ENCODE measurements at regions not wholly inside any gene's neighbourhood (a gene's known extent, or its start where the extent isn't known, plus 50 kb on each side); places are given as distances from the start of the nearest gene placed in this dataset.

DNA sequence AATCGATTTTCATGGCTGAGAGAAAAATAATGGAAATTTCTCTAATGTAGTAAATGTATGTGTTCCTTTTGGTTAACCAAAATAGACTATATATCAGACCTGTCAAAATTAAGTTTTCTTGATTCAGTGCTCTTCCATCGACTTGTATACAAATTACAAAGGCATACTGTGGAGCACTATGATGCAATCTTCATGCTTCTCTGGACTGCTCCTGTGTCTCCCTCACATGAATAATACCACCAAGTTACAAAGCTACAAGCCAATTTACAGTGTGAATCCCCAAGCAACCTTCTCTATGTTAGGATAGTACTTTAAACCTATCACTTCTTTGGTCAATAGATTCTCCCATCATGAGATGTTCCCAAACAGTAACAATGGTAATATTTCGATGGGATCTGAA, 577.9 kb downstream of the PPARGC1A start:
- no peak for DNase-seq (ENCODE audit: low spot score)
- H3K27ac ChIP-seq = no peak overlapping the region
- ChIA-PET CTCF (no interaction called here), POLR2A (ENCODE audit: low non-redundant PET) (no interaction called here)
- TF ChIP-seq, protein P1, sequence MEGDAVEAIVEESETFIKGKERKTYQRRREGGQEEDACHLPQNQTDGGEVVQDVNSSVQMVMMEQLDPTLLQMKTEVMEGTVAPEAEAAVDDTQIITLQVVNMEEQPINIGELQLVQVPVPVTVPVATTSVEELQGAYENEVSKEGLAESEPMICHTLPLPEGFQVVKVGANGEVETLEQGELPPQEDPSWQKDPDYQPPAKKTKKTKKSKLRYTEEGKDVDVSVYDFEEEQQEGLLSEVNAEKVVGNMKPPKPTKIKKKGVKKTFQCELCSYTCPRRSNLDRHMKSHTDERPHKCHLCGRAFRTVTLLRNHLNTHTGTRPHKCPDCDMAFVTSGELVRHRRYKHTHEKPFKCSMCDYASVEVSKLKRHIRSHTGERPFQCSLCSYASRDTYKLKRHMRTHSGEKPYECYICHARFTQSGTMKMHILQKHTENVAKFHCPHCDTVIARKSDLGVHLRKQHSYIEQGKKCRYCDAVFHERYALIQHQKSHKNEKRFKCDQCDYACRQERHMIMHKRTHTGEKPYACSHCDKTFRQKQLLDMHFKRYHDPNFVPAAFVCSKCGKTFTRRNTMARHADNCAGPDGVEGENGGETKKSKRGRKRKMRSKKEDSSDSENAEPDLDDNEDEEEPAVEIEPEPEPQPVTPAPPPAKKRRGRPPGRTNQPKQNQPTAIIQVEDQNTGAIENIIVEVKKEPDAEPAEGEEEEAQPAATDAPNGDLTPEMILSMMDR (conservative IDR thresholded peaks at IDR 0.05; ENCODE audit: low read depth) = no peak

DNA sequence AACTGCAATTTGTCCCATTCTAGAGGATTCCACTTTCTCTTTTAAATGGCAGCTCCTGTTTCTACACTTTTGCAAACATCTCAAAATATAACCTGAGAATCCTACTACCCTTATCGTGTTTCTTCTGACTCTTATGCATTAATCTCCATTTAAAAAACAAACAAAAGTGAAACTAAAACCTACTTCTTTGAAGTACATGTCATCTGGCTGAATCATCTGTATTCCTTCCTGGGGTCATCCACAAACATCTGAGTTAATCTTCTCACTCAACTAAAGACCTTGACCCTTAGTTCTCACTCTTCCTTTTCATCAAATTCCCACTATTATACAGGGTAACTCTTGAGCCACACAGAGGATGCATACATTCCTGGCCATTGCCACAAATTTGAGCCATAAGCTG, 584.8 kb downstream of the PPARGC1A start:
- no peak for DNase-seq (ENCODE audit: low spot score)
- TF ChIP-seq, protein P1 (conservative IDR thresholded peaks at IDR 0.05; ENCODE audit: low read depth) = no peak
- POLR2A ChIA-PET (ENCODE audit: low non-redundant PET) = no interaction called here
- CTCF ChIA-PET = no interaction called here
- no peak overlapping the region for H3K27ac ChIP-seq

DNA sequence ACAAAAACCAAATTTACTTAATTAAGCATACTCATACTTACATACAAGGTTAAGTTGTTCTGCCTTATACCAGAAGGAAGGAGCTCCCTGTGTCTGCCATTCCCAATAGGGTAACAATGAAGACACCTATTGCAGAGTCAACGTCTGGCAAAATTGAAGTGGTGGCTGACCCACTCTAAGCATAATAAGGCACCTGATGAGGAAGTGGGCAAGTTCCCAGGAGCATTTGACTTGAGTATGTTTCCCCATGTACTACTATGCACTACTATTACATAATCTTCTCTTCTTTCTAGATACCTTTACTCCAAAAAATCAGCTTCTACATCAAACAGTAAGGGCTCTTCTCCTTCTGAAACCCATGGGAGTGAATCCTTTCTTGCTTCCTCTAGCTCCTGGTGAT, 591.5 kb downstream of the PPARGC1A start:
- TF ChIP-seq, protein P1 (conservative IDR thresholded peaks at IDR 0.05; ENCODE audit: low read depth) = no peak
- no peak overlapping the region for H3K27ac ChIP-seq
- CTCF ChIA-PET = interaction anchor here (0.7 kb wide), 1 partner anchor 13 kb away, joined by 3 read pairs; no protein-coding TSS in a partner anchor
- DNase-seq (ENCODE audit: low spot score) = no peak
- POLR2A ChIA-PET (ENCODE audit: low non-redundant PET) = no interaction called here

DNA sequence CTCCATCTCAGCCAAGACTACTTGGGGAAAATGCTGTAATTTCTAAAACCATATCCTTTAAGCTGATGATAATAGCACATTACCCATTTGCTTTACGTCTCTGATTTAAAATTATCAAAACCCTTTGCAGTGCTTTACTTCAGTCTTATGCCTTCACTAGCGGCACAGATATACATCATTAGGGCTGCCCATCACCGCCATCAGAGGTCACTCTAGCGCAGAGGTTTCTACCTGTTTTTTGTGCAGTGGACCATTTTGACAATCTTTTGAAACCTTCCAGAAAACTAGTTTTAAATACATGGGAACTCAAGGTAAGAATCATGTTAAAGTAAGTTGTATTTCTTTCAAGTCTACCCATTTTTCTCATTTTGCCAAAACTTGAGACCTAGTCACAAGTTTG, 592.5 kb downstream of the PPARGC1A start:
- ChIA-PET POLR2A (ENCODE audit: low non-redundant PET) (no interaction called here), CTCF (no interaction called here)
- DNase-seq (ENCODE audit: low spot score) = no peak
- TF ChIP-seq, protein P1 (conservative IDR thresholded peaks at IDR 0.05; ENCODE audit: low read depth) = no peak
- no peak overlapping the region for H3K27ac ChIP-seq

DNA sequence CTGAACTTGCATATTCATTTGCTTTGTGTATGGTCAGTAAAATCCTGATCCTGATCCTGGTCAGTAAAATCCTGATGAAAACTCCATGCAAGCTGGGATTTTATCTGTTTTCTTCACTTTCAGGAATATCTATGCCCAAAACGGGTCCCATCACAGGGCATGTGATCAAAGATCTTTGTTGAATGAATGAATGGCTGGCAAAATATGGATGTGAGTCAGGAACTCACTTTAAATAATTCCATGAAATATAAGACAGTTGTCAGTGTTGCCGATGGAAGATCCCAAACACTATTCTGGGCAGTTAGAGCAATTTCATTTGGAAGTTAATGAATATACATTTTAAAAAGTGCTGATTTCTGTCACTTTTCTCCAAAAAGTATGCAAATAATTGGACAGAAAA, 598.4 kb downstream of the GBA3 start:
- ChIA-PET POLR2A (ENCODE audit: low non-redundant PET) (interaction anchor here (0.7 kb wide), 1 partner anchor 45 kb away, joined by 3 read pairs; no protein-coding TSS in a partner anchor), CTCF (no interaction called here)
- no peak for DNase-seq (ENCODE audit: low spot score)
- no peak overlapping the region for H3K27ac ChIP-seq
- TF ChIP-seq, protein P1 (conservative IDR thresholded peaks at IDR 0.05; ENCODE audit: low read depth) = no peak

DNA sequence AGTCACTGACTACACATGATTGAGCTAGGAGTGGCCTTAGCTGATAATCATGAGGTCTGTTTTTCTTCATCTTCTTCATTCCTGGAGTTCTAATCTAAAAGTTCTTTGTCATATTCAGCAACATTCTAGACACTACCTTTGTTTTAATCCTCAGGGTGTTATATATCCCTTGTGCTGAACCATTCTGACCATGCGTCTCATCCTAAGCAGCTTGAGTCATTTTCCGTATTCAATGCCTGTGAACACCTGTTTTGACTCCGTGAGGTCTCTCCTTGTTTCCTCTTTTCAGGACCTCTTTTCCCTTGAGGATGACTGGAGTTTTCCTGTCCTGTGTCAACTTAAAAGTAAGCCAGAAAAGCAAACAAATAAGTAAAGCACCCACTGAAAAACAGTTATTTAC, 597.9 kb downstream of the GBA3 start:
- ChIA-PET POLR2A (ENCODE audit: low non-redundant PET) (interaction anchor here (0.7 kb wide), 1 partner anchor 45 kb away, joined by 3 read pairs; no protein-coding TSS in a partner anchor), CTCF (no interaction called here)
- TF ChIP-seq, protein P1 (conservative IDR thresholded peaks at IDR 0.05; ENCODE audit: low read depth) = no peak
- DNase-seq (ENCODE audit: low spot score) = no peak
- H3K27ac ChIP-seq = no peak overlapping the region

All from RWPE1 (cell line).